ENCODE measurements at regions not wholly inside any gene's neighbourhood (a gene's known extent, or its start where the extent isn't known, plus 50 kb on each side); places are given as distances from the start of the nearest gene placed in this dataset.

DNA sequence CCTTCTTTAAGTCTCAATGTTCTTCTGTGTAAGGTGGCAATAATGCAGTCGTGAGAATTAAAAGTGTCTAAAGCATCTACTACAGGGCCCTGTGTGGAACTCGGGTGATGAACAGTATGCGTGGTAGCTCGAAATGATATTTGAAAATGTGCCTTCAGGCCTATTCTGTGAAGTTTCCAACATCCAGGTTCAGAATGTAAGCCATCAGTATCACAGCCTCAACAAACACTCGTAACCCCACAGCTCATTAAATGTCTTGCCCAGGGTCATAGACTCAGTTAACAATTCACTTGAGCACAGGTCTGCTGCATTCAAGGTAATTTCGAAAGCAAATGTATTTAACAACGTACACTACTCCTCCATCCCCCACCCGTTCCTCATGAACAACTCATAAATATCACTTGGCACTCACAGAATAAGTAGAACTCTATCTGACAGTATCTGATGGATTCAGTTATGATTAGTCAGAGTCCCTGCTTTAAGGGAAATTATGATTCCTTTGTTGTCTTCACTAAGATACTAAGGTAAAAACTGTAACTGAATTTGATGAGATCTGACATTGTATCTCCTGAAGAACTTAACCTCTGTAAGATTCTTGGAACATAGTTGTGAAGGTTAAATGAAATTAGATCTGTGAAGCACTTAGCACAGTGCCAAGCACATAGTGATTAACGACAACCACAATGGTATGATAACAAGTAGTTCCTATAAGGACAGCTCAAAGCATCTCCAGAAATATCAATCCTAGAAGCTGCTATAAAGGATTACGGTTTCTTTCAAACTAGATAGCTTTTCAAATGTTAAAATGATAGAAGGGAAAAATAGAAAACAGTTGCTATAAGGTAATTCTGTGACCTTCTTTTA is 642.3 kb downstream of the TBL1XR1 start:
- DNase-seq (ENCODE audit: low spot score), result no peak

DNA sequence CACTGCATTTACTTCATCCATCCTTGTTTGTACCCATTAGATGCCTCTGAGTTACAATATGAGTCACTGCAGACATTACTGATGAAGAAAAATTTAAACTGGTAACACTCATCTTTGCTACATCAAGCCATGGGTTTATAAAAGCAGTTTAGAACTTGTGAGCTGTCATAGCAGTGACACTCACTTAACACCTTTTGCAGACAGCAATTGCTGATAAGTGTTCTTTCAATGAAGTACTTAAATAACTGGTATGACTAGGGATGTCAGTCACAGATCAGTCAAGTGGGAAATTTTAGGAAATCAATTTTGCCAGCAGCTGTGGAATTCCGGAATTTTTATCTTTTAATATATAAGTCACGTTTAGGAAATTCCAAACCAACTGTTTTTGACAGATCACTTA is 643.0 kb downstream of the TBL1XR1 start:
- DNase-seq (ENCODE audit: low spot score), result no peak

DNA sequence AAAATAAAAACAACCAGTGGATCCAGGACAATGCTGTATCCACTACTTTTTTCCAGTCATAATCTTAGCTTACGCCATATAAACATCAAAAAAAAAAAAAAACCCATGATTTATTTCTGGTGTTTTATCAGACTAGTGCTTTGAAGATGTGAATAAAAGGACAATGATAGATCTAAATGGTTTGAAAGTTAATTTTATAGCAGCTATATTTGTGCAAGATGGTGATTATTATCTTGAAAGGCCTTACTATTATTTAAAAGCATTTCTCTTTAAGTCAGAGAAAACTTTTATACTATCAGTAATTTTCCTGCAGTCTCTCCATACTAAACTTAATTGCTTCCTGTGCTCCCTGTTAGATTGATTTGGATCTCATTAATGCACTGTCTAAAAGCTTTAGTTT is 670.3 kb downstream of the TBL1XR1 start:
- no peak for DNase-seq (ENCODE audit: low spot score)

DNA sequence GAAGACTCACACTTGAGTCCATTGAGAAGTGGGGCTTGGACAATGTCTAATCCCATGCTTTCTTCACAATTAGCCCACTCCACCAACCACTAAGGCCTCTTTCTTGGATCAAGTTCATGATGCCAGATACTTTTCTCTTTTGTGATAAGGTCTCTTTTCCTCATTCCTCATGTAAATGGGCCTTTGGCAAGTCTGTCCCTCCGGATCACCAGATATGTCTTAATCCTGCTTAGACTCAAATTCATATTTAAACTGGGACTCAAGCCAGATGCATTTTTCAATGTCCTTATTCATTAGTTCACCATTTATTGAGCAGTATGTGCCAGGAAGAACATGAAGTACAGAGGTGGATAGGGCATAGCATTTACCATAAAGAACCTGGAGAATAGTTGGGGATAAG is 671.1 kb downstream of the TBL1XR1 start:
- DNase-seq (ENCODE audit: low spot score), result no peak

DNA sequence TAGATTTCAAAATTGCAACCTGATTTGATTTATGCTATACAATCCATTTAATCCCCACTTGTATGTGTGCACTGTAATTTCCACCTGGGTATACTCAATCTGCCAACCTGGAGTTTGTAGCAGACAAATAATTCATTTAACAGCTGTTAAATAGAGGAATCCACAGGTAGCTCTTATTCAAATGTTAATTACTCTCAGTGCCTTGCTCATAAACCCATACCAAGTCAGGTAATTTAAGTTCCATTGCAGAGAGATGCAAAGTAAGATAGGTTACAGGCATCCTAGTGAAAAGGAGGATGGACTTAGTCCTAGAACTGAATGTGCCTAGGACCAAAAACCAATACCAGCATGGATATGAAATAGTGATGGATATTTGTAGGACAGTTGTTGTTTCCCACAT is 674.2 kb downstream of the TBL1XR1 start:
- no peak for DNase-seq (ENCODE audit: low spot score)

DNA sequence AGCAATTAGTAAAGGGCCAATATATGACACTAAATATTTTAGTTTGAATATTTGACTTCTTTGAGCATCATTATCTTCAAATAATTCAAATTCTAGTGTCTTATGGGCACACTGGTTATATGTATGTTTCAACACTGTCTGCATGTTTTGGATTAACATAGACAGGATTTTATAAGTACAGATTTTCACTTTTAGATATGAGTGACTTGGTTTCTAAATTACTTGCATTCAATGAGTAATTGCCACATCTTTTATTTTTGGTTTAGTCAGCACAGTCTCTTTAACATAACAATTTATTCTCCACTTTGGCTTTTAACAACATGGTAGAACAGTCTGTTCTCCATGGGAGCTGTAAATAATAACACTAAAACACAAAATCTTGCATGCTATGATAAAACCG is 674.8 kb downstream of the TBL1XR1 start:
- DNase-seq (ENCODE audit: low spot score), result no peak

DNA sequence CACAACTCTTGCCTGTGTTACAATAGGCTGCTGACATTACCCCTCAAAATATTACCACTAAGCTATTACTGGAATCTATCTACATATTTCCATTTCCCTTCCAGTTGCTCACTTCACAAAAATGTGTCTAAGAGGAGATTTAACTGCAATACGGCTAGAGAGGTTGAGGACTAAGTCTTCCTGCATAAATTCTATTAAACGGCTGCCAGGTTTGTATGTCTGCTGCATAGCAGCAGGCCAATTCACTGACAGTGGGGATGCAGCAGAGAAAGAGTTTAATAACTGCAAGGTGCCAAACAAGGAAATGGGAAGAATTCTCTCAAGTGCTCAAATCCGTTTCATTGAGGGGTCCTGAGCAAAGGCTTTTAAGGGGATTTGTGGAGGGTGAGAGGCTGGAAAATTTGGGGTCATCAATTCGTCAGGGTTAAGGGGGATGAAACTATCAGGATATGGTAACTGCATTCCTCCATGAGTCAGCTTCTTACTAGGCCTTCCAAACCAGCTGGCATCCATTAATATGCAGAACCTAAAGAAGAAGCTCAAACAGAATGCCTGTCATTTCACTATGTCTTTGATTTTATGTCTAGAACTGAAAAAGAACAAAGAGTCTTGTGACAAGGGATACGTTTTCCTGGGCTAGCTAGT is 675.6 kb downstream of the TBL1XR1 start:
- DNase-seq (ENCODE audit: low spot score), result no peak

DNA sequence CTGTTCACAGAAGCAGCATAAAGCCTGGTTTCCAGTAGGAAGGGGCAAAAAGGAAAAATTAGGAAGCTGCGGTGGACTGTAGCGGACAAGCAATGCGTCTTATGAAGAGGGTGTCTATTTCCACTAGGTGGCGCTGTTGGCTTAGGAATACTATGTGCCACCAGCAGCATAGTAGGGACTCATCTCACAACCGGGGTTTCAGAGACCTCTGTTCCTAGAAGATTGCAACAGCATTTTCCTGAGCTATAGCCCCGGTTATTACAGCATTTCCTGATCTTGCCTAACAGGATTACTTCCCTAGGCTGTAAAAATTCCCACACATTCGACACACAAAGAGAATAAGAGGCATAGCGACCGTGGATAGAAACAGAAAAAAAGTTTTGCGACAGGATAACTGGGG is 683.0 kb downstream of the TBL1XR1 start:
- DNase-seq (ENCODE audit: low spot score), result peak; percentile 53

DNA sequence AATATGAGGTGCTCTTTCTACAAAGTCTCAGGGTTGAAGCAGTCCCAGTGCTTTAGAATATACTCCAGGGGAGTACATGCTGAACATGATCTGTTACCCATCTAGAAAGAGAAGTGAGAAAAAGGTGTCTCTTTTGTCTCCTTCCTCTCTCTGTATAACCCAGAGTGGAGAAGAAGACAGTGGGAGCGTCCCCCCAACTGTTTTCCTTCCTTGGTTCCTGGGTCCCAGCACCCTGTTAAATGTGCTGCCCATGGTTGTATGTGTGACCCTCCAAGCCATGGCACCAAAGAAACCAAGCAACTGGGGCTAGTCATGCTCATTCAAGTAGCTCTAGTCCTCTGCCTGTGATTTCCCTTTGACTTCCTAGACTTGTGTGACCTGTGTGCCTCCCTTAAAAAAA is 683.7 kb downstream of the TBL1XR1 start:
- DNase-seq (ENCODE audit: low spot score), result no peak

DNA sequence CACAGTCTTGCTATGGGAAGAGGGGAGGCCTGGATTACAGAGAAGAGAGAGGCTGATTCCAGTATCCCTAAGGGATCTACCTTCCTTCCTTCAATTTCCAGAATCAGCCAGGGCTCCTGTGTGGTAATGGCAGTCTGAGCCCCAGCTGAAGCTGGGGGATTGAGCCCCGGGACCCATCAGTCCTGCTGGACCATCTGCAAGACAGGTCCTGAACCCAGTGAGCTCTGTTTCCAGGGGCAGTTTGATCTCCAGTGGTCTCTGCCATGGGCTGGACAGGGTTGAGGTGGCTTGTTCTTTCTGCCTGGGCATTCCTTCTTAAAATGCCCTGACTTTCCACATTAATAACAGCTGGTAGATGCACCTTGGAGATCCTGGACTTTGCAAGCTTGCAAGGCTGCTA is 685.2 kb downstream of the TBL1XR1 start:
- DNase-seq (ENCODE audit: low spot score), result no peak

DNA sequence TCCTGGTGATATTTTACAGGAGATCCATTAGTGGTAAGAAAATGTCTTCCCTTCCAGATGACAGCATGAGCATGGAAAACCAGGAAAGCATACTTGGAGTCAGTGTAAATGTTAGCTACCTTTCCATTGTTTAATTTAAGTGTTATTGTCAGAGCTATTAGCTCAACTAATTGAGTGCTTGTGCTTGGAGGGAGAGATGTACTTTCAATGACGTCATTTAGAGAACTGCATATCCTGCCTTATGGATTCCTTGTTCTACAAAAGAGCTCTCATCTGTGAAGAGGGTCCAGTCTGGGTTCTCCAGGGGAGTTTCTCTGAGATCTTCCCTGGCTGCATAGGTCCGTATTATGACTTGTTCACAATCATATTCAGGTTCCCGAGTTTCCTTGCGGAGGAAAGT is 687.2 kb downstream of the TBL1XR1 start:
- no peak for DNase-seq (ENCODE audit: low spot score)

DNA sequence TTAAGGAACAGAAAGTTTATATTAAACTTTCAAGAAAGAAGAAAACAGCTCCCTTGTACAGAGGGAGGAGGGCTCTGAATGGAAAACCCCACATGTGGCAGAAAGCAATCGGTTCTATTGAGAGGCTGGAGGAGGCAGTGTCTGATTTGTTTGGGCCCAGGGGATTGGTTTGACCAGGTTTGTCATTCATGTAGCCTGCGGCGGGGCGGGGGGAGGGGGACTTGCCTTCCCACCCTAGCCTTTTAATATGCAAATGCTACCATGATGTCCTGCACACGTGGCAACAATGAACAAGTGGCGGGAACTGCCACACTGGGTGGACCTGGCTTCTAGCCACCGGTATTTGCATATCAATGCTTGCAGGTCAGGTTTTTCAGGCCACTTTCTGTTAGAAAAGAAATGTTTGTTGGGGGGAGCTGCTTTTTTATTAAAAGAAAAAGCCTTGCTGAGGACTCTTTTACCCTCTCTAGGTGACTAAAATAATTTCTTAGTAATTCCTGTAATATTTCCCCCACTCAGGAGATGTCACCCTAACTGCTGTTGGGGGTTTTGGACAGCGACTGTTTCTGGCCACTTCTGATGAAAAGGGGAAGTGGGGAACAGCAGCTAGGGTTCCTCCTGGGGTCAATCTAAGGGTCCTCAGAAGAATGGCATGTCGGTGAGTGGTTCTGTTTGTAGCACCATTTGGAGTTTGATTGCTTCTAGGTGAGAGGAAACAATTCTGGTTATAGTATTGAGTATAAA is 691.2 kb downstream of the TBL1XR1 start:
- DNase-seq (ENCODE audit: low spot score), result peak; percentile 48

DNA sequence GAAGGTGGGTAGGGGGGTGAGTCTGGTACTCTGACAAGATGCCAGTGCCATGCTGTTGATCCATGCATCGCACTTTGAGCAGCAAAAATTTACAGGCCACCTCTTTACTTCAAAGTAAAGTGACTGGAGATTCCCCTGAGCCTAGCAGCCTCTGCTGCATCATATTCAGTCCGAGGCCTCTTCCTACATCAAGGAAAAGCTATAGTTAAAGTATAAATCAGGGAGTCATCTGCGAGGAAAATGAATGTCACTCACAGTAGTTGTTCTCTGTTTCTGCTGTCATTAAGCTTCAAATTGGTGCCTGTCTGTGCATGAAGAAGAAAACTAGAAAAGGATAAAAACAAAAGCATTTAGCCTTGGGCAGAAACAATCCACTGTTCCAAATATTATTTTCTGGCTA is 706.2 kb downstream of the TBL1XR1 start:
- DNase-seq (ENCODE audit: low spot score), result no peak

DNA sequence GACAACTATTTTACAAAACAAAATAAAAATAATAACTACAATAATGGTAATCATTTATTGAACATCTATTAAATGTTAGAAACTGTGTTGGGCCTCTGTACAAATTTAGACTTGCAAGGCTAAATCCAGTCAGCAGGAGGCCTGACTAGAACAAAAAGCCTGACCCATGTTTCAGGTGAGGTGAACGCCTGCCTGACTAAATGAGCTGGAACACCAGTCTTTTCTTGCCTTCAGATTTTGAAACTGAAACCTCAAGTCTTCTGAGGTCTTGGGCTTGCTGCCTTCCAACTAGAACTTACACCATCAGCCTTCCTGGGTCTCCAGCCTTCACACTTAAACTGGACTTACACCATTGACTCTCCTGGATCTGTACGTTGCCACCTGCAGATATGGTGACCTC is 706.9 kb downstream of the TBL1XR1 start:
- no peak for DNase-seq (ENCODE audit: low spot score)

DNA sequence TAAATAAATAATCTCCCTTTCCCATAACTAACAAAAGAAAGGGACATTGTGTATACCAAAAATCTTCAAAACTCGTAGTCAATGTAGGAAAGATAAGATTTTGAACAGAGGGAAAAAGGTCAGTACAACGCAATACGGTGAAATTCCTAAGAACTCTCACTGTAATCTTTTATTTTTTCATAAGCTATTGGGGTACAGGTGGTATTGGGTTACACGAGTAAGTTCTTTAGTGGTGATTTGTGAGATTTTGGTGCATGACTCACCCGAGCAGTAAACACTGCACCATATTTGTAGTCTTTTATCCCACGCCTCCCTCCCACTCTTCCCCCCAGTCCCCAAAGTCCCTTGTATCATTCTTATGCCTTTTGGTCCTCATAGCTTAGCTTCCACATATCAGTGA is 718.0 kb downstream of the TBL1XR1 start:
- DNase-seq (ENCODE audit: low spot score), result no peak

DNA sequence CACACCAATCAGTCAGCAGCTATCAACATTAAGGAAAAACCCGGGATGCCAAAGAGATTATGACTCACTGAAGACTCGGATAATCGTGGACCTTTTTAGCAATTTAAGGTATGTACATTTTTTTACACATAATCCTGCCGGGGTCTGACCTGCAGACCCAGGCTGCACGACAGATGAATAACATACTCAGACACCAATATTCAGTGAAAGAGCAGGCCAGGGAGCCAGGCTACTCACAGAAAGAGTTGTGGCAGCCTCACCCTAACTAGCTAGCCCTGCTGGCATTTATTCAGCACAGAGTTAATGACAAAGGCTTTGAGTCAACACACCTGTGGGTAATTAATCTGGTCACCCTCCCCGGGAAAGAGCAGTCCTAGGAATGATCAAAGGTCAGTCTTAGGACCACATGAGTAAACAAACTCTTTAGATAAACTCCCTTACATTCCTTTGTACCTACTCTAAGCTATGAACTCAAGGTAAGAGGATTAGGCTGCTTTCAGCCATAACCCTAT is 727.5 kb downstream of the TBL1XR1 start:
- DNase-seq (ENCODE audit: low spot score), result no peak

DNA sequence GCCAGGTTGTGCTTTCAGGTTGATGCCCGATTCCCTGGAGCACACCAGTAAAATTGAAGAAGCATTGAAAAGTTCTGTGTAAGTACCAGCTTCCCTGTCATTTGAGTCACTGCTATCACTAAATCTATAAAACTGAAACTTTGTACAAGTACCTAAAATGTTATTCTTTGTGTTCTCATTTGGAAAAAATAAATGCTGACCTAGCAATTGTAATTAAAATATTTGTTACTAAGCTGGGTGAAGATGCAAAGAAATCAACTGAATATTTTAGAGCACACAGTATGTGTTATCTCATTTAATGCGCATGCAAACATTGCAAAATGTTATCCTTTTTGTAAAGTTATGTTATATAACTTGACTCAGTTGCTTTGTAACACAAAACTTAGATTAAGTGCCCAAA is 733.7 kb downstream of the TBL1XR1 start:
- no peak for DNase-seq (ENCODE audit: low spot score)

DNA sequence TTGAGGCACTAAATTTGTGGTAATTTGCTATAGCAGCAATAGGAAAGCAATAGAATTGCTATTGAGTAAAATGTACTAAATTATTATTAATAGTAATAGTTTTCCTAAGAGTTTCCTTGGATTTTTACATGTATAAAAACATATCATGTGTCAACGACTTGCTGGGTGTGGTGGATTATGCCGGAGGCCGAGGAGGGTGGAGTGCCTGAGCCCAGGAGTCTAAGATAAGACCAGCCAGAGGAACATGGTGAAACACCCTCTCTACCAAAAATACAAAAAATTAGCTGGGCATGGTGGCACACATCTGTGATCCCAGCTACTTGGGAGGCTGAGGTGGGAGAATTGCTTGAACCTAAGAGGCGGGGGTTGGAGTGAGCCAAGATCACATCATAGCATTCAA is 749.9 kb downstream of the TBL1XR1 start:
- DNase-seq (ENCODE audit: low spot score), result no peak

DNA sequence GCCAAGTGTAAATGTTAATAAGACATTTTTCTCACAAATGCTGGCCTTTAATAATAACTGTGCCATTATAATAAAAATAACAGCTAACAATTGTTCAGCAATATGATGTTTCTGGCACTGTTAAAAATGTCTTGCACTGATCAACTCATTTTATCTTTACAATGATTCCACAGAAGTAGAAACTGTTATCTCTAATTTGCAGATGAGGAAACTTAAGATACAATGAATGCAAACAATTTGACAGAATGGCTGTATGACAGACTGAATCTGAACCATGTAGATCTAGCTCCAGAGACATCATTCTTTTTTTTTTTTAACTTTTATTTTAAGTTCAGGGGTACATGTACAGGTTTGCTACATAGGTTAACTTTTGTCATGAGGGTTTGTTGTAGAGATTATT is 755.0 kb downstream of the TBL1XR1 start:
- no peak for DNase-seq (ENCODE audit: low spot score)

DNA sequence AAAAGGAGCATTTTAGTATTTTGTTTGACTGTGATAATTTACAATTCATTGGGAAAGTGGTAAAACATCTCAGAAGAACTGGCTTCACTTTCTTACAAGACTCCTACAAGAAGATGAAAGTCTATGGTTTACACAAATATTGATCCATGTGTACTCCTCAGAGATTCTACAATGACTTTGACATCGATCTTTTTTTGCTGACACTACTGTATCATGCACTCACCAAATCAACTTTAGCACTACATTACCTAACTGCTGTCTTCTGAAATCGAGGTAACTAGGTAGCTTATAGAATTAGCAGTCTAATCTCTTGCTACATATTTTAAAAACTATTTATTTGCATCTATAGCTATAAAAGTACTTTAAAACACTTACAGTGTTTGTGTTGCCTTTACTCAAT is 757.6 kb downstream of the TBL1XR1 start:
- no peak for DNase-seq (ENCODE audit: low spot score)

DNA sequence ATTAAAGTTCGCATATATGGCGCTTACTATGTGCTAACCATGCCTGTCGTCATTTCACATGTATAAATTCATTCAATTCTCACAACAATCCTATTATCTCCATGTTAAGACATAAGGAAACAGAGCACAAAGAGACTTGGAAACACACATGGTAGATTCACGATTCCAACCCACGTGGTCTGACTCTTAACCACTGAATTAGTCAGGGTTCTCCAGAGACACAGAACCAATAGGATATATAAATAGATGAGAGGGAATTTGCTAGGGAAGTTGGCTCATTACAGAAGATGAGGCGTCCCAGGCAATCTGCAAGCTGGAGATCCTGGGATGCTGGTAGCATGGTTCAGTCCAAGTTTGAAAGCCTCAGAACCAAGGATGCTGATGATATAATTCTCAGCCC is 765.3 kb downstream of the TBL1XR1 start:
- DNase-seq (ENCODE audit: low spot score), result no peak

DNA sequence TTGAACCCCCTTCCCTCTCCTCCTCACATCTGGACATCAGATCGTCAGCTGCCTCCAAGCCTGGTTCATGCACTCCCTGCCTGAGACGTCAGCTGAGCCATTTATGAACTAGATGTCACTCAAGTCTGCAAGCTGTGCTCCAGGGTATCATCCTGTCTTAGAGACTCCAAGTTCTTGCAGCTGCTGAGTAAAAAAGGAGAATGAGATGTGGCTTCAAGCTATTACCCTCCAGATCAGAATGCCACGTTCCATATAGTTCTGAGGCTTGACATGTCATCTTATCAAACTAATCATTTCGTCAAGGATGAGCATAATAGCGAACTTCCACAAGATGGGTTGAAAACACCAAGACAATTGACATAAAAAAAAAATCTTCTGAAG is 766.3 kb downstream of the TBL1XR1 start:
- no peak for DNase-seq (ENCODE audit: low spot score)

All from ecto neural progenitor cell (in vitro differentiated cells).